ENCODE measurements at regions not wholly inside any gene's neighbourhood (a gene's known extent, or its start where the extent isn't known, plus 50 kb on each side); places are given as distances from the start of the nearest gene placed in this dataset.
"Not testable (repeated sequence)": the region's sequence is repeated elsewhere in the genome, so short reads cannot be mapped to it uniquely, and the experiment has no call there.

- no peak for DNase-seq (ENCODE audit: low read depth)
Observed at GRCh38 chr13:68666774-68667397, 1436.8 kb upstream of the PCDH9 start.

GRCh38 chr13:68645814-68646213, 1415.7 kb upstream of the PCDH9 start:
- no peak for DNase-seq (ENCODE audit: low read depth)

- DNase-seq (ENCODE audit: low read depth), result no peak
Observed at GRCh38 chr13:68644611-68645010, 1414.5 kb upstream of the PCDH9 start.

GRCh38 chr13:68636784-68637183, 1406.6 kb upstream of the PCDH9 start:
- no peak for DNase-seq (ENCODE audit: low read depth)

GRCh38 chr13:68628994-68629393, 1398.9 kb upstream of the PCDH9 start:
- DNase-seq (ENCODE audit: low read depth), result no peak

GRCh38 chr13:68627379-68627778, 1397.2 kb upstream of the PCDH9 start:
- no peak for DNase-seq (ENCODE audit: low read depth)

GRCh38 chr13:68616600-68617222, 1386.6 kb upstream of the PCDH9 start:
- DNase-seq (ENCODE audit: low read depth), result no peak

GRCh38 chr13:68609661-68610060, 1379.5 kb upstream of the PCDH9 start:
- DNase-seq (ENCODE audit: low read depth), result no peak

GRCh38 chr13:68608147-68608546, 1378.0 kb upstream of the PCDH9 start:
- no peak for DNase-seq (ENCODE audit: low read depth)

GRCh38 chr13:68597641-68598040, 1367.5 kb upstream of the PCDH9 start:
- DNase-seq (ENCODE audit: low read depth), result no peak

- no peak for DNase-seq (ENCODE audit: low read depth)
Observed at GRCh38 chr13:68588623-68589022, 1358.5 kb upstream of the PCDH9 start.

- DNase-seq (ENCODE audit: low read depth), result no peak
Observed at GRCh38 chr13:68584776-68585175, 1354.6 kb upstream of the PCDH9 start.

GRCh38 chr13:68574053-68574452, 1343.9 kb upstream of the PCDH9 start:
- DNase-seq (ENCODE audit: low read depth), result no peak

GRCh38 chr13:68551701-68552522, 1321.8 kb upstream of the PCDH9 start:
- DNase-seq (ENCODE audit: low read depth), result no peak

GRCh38 chr13:68550330-68550729, 1320.2 kb upstream of the PCDH9 start:
- DNase-seq (ENCODE audit: low read depth), result no peak

GRCh38 chr13:68540244-68540643, 1310.1 kb upstream of the PCDH9 start:
- no peak for DNase-seq (ENCODE audit: low read depth)

- DNase-seq (ENCODE audit: low read depth), result no peak
Observed at GRCh38 chr13:68535329-68535728, 1305.2 kb upstream of the PCDH9 start.

- DNase-seq (ENCODE audit: low read depth), result not testable (repeated sequence)
Observed at GRCh38 chr13:68527167-68527566, 1297.0 kb upstream of the PCDH9 start.

- no peak for DNase-seq (ENCODE audit: low read depth)
Observed at GRCh38 chr13:68523838-68524424, 1293.8 kb upstream of the PCDH9 start.

GRCh38 chr13:68522184-68522583, 1292.0 kb upstream of the PCDH9 start:
- DNase-seq (ENCODE audit: low read depth), result no peak

GRCh38 chr13:68509734-68510621, 1279.8 kb upstream of the PCDH9 start:
- DNase-seq (ENCODE audit: low read depth), result no peak

All from LHCN-M2 (cell line).